Mesendoderm (in vitro differentiated cells): ENCODE measurements at regions not wholly inside any gene's neighbourhood (a gene's known extent, or its start where the extent isn't known, plus 50 kb on each side); places are given as distances from the start of the nearest gene placed in this dataset.

Experiments used
- DNase-seq: peaks from one replicate; pipeline ENCODE4 v3.0.0; 2013
- H2AK5ac ChIP-seq: 2 replicates; pipeline ENCODE4 v1.6.1; 2013; ENCODE audit warnings: low read length, inconsistent platforms
- H2BK120ac ChIP-seq: 2 replicates; pipeline ENCODE4 v1.6.1; 2013; ENCODE audit warnings: low read depth, mild to moderate bottlenecking, low read length, moderate library complexity, mixed read lengths
- H2BK15ac ChIP-seq: replicated peaks from 2 replicates; pipeline ENCODE4 v1.6.1; 2013; ENCODE audit warnings: low read depth, mild to moderate bottlenecking, moderate library complexity
- H2BK5ac ChIP-seq: 2 replicates; pipeline ENCODE4 v1.6.1; 2013; ENCODE audit warnings: low read length, inconsistent platforms
- H3K18ac ChIP-seq: 2 replicates; pipeline ENCODE4 v1.6.1; 2013; ENCODE audit warnings: mild to moderate bottlenecking, low read length, mixed read lengths
- H3K23ac ChIP-seq: one replicate; pipeline ENCODE4 v1.6.1; 2013; ENCODE audit warnings: low read length
- H3K27ac ChIP-seq: 2 replicates; pipeline ENCODE4 v1.5.1; 2013; ENCODE audit warnings: low read depth, mild to moderate bottlenecking, inconsistent platforms, low read length, moderate library complexity
- H3K27me3 ChIP-seq: 2 replicates; pipeline ENCODE4 v1.6.1; 2013; ENCODE audit warnings: low read length, control low read depth, mild to moderate bottlenecking, inconsistent platforms; ENCODE audit not compliant: insufficient read depth, poor library complexity
- H3K36me3 ChIP-seq: 2 replicates; pipeline ENCODE4 v1.6.1; 2013; ENCODE audit warnings: low read length, inconsistent platforms; ENCODE audit not compliant: control insufficient read depth, insufficient read depth
- H3K4ac ChIP-seq: one replicate; pipeline ENCODE4 v1.6.1; 2013; ENCODE audit warnings: low read depth, mild to moderate bottlenecking, low read length, moderate library complexity
- H3K4me1 ChIP-seq: 2 replicates; pipeline ENCODE4 v1.6.1; 2013; ENCODE audit warnings: low read depth, low read length, inconsistent platforms; ENCODE audit not compliant: control insufficient read depth
- H3K4me2 ChIP-seq: 2 replicates; pipeline ENCODE4 v1.6.1; 2013; ENCODE audit warnings: low read length
- H3K4me3 ChIP-seq: 2 replicates; pipeline ENCODE4 v1.5.1; 2013; ENCODE audit warnings: mild to moderate bottlenecking, low read length
- H3K56ac ChIP-seq: one replicate; pipeline ENCODE4 v1.6.1; 2013; ENCODE audit warnings: low read length
- H3K79me1 ChIP-seq: 2 replicates; pipeline ENCODE4 v1.6.1; 2013; ENCODE audit warnings: low read length, inconsistent platforms
- H3K79me2 ChIP-seq: 2 replicates; pipeline ENCODE4 v1.6.1; 2013; ENCODE audit warnings: mild to moderate bottlenecking, low read length; ENCODE audit not compliant: control insufficient read depth, insufficient read depth
- H3K9ac ChIP-seq: 2 replicates; pipeline ENCODE4 v1.6.1; 2013; ENCODE audit warnings: low read length, inconsistent platforms
- H4K5ac ChIP-seq: one replicate; pipeline ENCODE4 v1.6.1; 2013; ENCODE audit warnings: low read length
- H4K8ac ChIP-seq: one replicate; pipeline ENCODE4 v1.6.1; 2013; ENCODE audit warnings: low read depth, mild to moderate bottlenecking, control low read depth, low read length, moderate library complexity
- WGBS: extraction: QIAGEN DNeasy Blood & Tissue Kit; methylation state at CpG from one replicate; pipeline ENCODE4 v1.1.7; 2013; ENCODE audit warnings: low lambda C conversion rate, missing lambda C conversion rate; ENCODE audit not compliant: insufficient coverage; ENCODE audit errors: extremely low coverage; 5-methylcytosine and 5-hydroxymethylcytosine counted together

DNA sequence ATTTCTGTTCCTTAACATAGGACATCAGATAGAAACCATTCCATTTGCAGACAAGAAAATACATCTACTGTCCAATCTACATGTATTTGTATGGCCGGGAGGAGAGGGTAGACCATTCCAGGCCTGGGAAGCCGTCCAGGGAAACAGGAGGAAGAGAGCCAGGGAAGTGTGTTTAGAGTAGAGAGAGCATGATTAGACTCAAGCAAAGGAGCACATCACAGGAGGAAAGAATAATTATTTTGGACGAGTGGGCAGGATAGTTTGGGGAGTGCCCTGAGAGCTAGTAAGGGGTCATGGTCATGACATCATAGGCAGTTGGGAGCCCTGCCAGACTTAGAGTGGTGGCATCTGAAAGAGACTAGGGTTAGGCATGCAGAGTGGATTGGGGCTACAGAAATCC lies 250.0 kb downstream of the HIVEP2 start:
- Histone ChIP-seq H3K9ac (no peak overlapping the region), H2AK5ac (no peak overlapping the region), H3K56ac (no peak overlapping the region), H3K27ac (no peak overlapping the region), H3K23ac (no peak overlapping the region), H2BK15ac (no peak overlapping the region), H3K27me3 (no peaks in the 10 kb centered on the region), H3K79me1 (no peaks in the 10 kb centered on the region), H2BK5ac (no peak overlapping the region), H3K36me3 (no peaks in the 10 kb centered on the region), H4K8ac (no peak overlapping the region), H3K18ac (no peak overlapping the region), H3K4me2 (no peak overlapping the region), H3K4ac (no peak overlapping the region), H4K5ac (no peak overlapping the region), H3K4me3 (no peak overlapping the region), H3K4me1 (peaks cover 5% of the 10 kb centered on the region), H2BK120ac (no peak overlapping the region), H3K79me2 (no peaks in the 10 kb centered on the region)
- WGBS: no CpG with 5 or more reads among the region's 3 CpGs
- DNase-seq: no peak

DNA sequence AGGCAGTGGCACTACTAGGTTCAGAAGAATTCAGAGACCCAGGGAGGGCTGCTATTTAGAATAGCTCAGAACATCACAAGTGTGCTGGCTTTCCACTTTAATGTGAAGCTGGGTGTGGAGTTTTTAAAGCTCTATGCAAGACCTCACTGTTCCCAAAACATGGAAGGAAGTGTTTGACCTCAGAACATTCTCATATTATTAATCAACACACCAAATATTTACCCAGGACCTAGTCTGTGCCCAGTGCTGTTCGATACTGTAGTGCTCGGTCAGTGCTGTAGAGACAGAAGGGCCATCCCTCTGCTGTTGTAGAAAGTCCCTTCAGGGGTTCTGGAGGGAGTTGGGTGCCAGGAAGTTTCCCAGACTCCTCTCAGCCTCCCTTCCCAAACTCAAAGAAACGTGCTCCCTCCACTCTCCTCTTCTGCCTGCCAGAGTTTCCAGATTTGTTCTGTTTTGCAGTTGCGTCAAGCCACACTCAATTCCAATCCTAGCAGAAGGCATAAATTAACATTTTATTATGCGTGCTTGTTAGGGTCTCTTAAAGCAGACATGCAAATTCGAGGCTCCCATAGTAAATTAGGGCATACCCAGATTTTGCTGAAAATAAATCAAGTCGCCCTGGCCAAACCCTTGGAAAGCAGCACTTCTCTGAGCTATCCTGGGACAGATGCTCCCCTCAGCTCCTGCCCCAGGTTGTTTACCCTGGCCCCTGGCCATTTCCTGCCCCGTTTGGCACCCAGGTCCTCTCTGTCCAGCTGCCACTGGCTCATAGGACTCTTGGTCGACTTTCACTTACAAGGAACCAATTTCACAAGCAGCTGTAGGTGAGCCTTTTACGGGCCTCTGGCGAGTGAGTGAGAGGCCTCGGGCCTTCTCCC lies 248.6 kb downstream of the HIVEP2 start:
- no CpG with 5 or more reads among the region's 12 CpGs for WGBS
- no peak overlapping the region for H3K18ac ChIP-seq
- no peak overlapping the region for H3K4me3 ChIP-seq
- DNase-seq: no peak
- no peak overlapping the region for H3K4me2 ChIP-seq
- H3K9ac ChIP-seq: no peak overlapping the region
- no peaks in the 10 kb centered on the region for H3K79me2 ChIP-seq
- no peak overlapping the region for H3K4ac ChIP-seq
- no peak overlapping the region for H3K27ac ChIP-seq
- no peak overlapping the region for H2BK120ac ChIP-seq
- no peak overlapping the region for H3K56ac ChIP-seq
- no peaks in the 10 kb centered on the region for H3K36me3 ChIP-seq
- no peak overlapping the region for H3K23ac ChIP-seq
- H2BK15ac ChIP-seq: no peak overlapping the region
- H2BK5ac ChIP-seq: no peak overlapping the region
- H4K8ac ChIP-seq: no peak overlapping the region
- H3K79me1 ChIP-seq: no peaks in the 10 kb centered on the region
- peaks cover 5% of the 10 kb centered on the region for H3K4me1 ChIP-seq
- no peak overlapping the region for H4K5ac ChIP-seq
- no peaks in the 10 kb centered on the region for H3K27me3 ChIP-seq
- H2AK5ac ChIP-seq: no peak overlapping the region

DNA sequence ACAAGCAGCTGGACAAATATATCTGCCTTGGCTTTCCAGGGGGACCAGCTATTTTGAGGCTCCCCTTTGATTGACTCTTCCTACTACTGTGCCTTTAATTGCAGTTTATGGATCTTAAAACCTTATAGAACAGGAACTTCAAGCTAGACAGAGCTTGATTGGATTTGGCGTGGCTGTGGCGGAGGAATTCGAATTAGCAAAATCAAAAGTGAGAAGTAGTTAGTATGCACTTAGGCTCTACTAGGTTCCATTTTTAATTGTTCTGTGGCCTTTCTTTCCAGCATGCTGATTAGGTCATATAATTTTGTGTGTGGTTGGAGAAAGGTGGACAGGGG lies 248.0 kb downstream of the HIVEP2 start:
- Histone ChIP-seq H3K36me3 (no peaks in the 10 kb centered on the region), H2BK120ac (no peak overlapping the region), H3K27ac (no peak overlapping the region), H2BK15ac (no peak overlapping the region), H3K4ac (no peak overlapping the region), H3K4me1 (peaks cover 5% of the 10 kb centered on the region), H4K5ac (no peak overlapping the region), H3K79me2 (no peaks in the 10 kb centered on the region), H3K4me2 (no peak overlapping the region), H3K23ac (no peak overlapping the region), H2AK5ac (no peak overlapping the region), H3K9ac (no peak overlapping the region), H3K56ac (no peak overlapping the region), H3K18ac (no peak overlapping the region), H3K79me1 (no peaks in the 10 kb centered on the region), H2BK5ac (no peak overlapping the region), H4K8ac (no peak overlapping the region), H3K4me3 (no peak overlapping the region), H3K27me3 (no peaks in the 10 kb centered on the region)
- DNase-seq: no peak
- WGBS: no CpG with 5 or more reads among the region's 3 CpGs

DNA sequence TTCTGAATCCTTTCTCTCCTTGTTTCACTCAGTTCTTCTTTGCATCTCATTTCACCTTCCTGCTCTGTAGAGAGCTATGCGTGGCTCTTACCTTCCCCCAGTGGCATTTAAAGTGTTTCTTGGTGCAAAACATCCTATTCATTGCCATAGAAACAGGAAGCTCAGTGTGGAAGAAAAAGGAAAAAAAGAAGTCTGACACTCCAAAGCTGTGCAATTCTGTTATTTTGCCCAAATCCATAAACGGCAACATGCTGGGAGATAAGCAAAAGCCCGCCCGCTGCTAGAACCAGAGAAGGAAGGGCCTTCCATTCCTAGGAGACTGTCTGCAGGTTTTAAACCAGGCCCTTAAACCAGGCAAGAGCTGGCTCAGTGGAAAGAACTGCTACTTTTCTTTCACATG lies 247.1 kb downstream of the HIVEP2 start:
- Histone ChIP-seq H3K36me3 (no peaks in the 10 kb centered on the region), H2BK5ac (no peak overlapping the region), H2BK120ac (no peak overlapping the region), H3K4ac (no peak overlapping the region), H3K56ac (no peak overlapping the region), H3K9ac (no peak overlapping the region), H2AK5ac (no peak overlapping the region), H3K23ac (no peak overlapping the region), H3K4me1 (peaks cover 11% of the 10 kb centered on the region), H3K27ac (no peak overlapping the region), H3K79me1 (no peaks in the 10 kb centered on the region), H4K8ac (no peak overlapping the region), H3K4me2 (no peak overlapping the region), H3K27me3 (no peaks in the 10 kb centered on the region), H3K4me3 (no peak overlapping the region), H3K18ac (no peak overlapping the region), H3K79me2 (no peaks in the 10 kb centered on the region), H4K5ac (no peak overlapping the region), H2BK15ac (no peak overlapping the region)
- no CpG with 5 or more reads among the region's 4 CpGs for WGBS
- peak; percentile 66 for DNase-seq

DNA sequence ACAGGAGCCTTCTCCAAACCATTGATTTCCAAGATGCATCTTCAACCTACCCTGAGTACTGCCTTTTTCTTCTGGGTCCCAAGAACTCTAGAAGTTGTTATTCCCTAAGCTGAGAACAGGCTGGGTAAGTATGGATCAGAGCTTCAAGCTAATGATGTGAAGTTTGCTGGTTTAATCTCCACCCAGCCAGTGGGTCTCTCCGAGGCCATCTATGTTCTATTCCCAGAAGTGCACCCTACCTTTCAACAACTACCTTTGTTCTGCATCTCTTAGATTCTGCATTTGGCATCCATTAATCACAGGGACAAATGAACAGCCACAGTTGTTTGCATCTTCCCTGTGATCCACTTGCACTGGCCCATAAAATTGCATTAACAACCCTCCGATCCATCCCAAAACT lies 246.2 kb downstream of the HIVEP2 start:
- no peak overlapping the region for H2AK5ac ChIP-seq
- no peak overlapping the region for H3K23ac ChIP-seq
- H2BK120ac ChIP-seq: no peak overlapping the region
- no peak overlapping the region for H2BK15ac ChIP-seq
- no peak overlapping the region for H3K9ac ChIP-seq
- DNase-seq: peak; percentile 61
- no peak overlapping the region for H3K56ac ChIP-seq
- H3K18ac ChIP-seq: no peak overlapping the region
- no peak overlapping the region for H3K27ac ChIP-seq
- H4K5ac ChIP-seq: no peak overlapping the region
- H3K79me2 ChIP-seq: no peaks in the 10 kb centered on the region
- H3K79me1 ChIP-seq: no peaks in the 10 kb centered on the region
- H3K27me3 ChIP-seq: no peaks in the 10 kb centered on the region
- H3K4ac ChIP-seq: no peak overlapping the region
- H4K8ac ChIP-seq: no peak overlapping the region
- H2BK5ac ChIP-seq: no peak overlapping the region
- H3K4me1 ChIP-seq: peaks cover 17% of the 10 kb centered on the region
- WGBS: no CpG with 5 or more reads among the region's 2 CpGs
- no peak overlapping the region for H3K4me3 ChIP-seq
- no peak overlapping the region for H3K4me2 ChIP-seq
- H3K36me3 ChIP-seq: no peaks in the 10 kb centered on the region

DNA sequence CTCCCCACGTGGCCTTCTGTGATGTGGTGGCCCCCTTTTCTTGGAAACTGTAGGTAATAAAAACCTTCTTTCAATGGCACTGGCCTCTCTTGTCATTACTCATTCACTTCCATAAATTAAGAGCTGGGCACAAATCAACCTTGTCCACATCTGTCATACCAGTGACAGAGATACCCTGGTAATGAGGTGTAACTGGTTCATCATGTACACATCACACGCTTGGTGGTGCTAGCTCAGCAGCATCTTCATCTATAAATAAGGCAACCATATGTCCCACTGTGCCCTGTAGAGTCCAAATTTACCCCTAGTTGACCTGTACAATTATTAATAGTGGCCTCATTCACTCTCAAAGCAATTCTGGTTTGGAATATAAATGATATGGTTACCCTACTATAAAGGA lies 245.6 kb downstream of the HIVEP2 start:
- Histone ChIP-seq H3K9ac (no peak overlapping the region), H3K36me3 (no peaks in the 10 kb centered on the region), H3K23ac (no peak overlapping the region), H3K27ac (no peak overlapping the region), H3K4ac (no peak overlapping the region), H3K79me1 (no peaks in the 10 kb centered on the region), H4K5ac (no peak overlapping the region), H3K4me3 (no peak overlapping the region), H2BK15ac (no peak overlapping the region), H3K18ac (no peak overlapping the region), H3K4me2 (no peak overlapping the region), H4K8ac (no peak overlapping the region), H3K27me3 (no peaks in the 10 kb centered on the region), H3K4me1 (peaks cover 17% of the 10 kb centered on the region), H3K79me2 (no peaks in the 10 kb centered on the region), H2AK5ac (no peak overlapping the region), H3K56ac (no peak overlapping the region), H2BK120ac (no peak overlapping the region), H2BK5ac (no peak overlapping the region)
- DNase-seq: no peak
- WGBS: no CpG with 5 or more reads among the region's 2 CpGs
